HepG2 (cell line): ENCODE measurements at regions not wholly inside any gene's neighbourhood (a gene's known extent, or its start where the extent isn't known, plus 50 kb on each side); places are given as distances from the start of the nearest gene placed in this dataset.

Experiments
- ATAC-seq: fragments of 200-7000 bp; cut with Tn5 transposase; 3 replicates; pipeline ENCODE4 v1.9.1; 2020; ENCODE audit warnings: mild to moderate bottlenecking, moderate library complexity
- BruUV-seq: library from RNA; stranded (reverse); fragments of 400-500 nt; replicated peaks from 2 replicates; lab custom pipeline; 2021; lab: Mats Ljungman, UMichigan
- CTCF ChIA-PET: fragments of 300-600 bp; formaldehyde crosslinking; extraction: SDS; loops from one replicate; lab custom pipeline; 2021; ENCODE audit warnings: low total read pairs, inconsistent platforms, low intra/inter-chr PET ratio; lab: Yijun Ruan, JAX
- POLR2A ChIA-PET: fragments of 350-600 bp; sonication (Branson Sonifier 250); formaldehyde crosslinking; loops from one replicate; lab custom pipeline; 2020; ENCODE audit warnings: antibody characterized with exemption, inconsistent platforms; lab: Yijun Ruan, JAX
- DNase-seq: peaks from one replicate; pipeline ENCODE4 v3.0.0-alpha.2; 2015; ENCODE audit warnings: low spot score
- FAIRE-seq: peaks from 3 replicates; lab custom pipeline; 2011; peaks lifted over from hg19 to GRCh38; lab: Jason Lieb, UNC
- H2AFZ ChIP-seq: one replicate; pipeline ENCODE4 v1.6.1; 2011; ENCODE audit warnings: low read length, inconsistent platforms
- H3K27ac ChIP-seq: fragments of 300-600 bp; 3 replicates; pipeline ENCODE4 v1.8.0; 2011; ENCODE audit warnings: mixed run types, mild to moderate bottlenecking, mixed read lengths, low read length, inconsistent platforms; ENCODE audit not compliant: insufficient read depth; ENCODE audit errors: extremely low read length
- H3K27me3 ChIP-seq, 2 experiments: fragments of 200-600 bp in 1 of 2; 2 replicates in 1 of 2; 3 replicates in 1 of 2; pipeline versions ENCODE4 v1.6.0 to v1.8.0; 2011; ENCODE audit warnings: low read length in 2 of 2, mild to moderate bottlenecking in 2 of 2, moderate library complexity in 2 of 2, inconsistent platforms in 1 of 2; ENCODE audit not compliant: insufficient read depth in 2 of 2, control insufficient read depth in 1 of 2
- H3K36me3 ChIP-seq, 2 experiments: fragments of 200-600 bp in 1 of 2; replicated peaks in 1 of 2; 2 replicates in 1 of 2; 3 replicates in 1 of 2; pipeline versions ENCODE4 v1.5.1 to v1.8.0; 2011; ENCODE audit warnings: low read length in 2 of 2, inconsistent platforms in 1 of 2; ENCODE audit not compliant: insufficient read depth in 2 of 2, control insufficient read depth in 1 of 2
- H3K4me1 ChIP-seq: 2 replicates; pipeline ENCODE4 v1.5.1; 2012; ENCODE audit warnings: low read length, inconsistent platforms; ENCODE audit not compliant: insufficient read depth
- H3K4me2 ChIP-seq: 2 replicates; pipeline ENCODE4 v1.6.0; 2011; ENCODE audit warnings: low read depth, low read length, inconsistent platforms
- H3K4me3 ChIP-seq, 3 experiments: fragments of 200-600 bp in 1 of 3; sonication (generic), shearing (Covaris generic) in 1 of 3; replicated peaks in 1 of 3; 2 replicates each; pipeline ENCODE4 v1.5.1; 2011 to 2016; ENCODE audit warnings: low read length in 3 of 3, inconsistent platforms in 2 of 3, low read depth in 2 of 3, mild to moderate bottlenecking in 2 of 3, control low read depth in 1 of 3, mixed read lengths in 1 of 3; ENCODE audit not compliant: insufficient read depth in 1 of 3
- H3K79me2 ChIP-seq: one replicate; pipeline ENCODE4 v1.6.1; 2011; ENCODE audit warnings: low read length, inconsistent platforms; ENCODE audit not compliant: insufficient read depth
- H3K9ac ChIP-seq: 2 replicates; pipeline ENCODE4 v1.6.0; 2011; ENCODE audit warnings: mild to moderate bottlenecking, low read depth, low read length, inconsistent platforms; ENCODE audit not compliant: insufficient read depth
- H3K9me3 ChIP-seq: 2 replicates; pipeline ENCODE4 v1.5.1; 2012; ENCODE audit warnings: mild to moderate bottlenecking, low read length
- H4K20me1 ChIP-seq: 2 replicates; pipeline ENCODE4 v1.6.0; 2011; ENCODE audit warnings: inconsistent platforms, mild to moderate bottlenecking, low read length, moderate library complexity; ENCODE audit not compliant: insufficient read depth
- HMG20A ChIP-seq: IDR thresholded peaks from 2 replicates; pipeline ENCODE4 v1.6.1; 2016; ENCODE audit warnings: borderline replicate concordance
- HOXA3 ChIP-seq: sonication (generic); formaldehyde crosslinking; IDR thresholded peaks from 2 replicates; pipeline ENCODE4 v1.5.0; 2020; ENCODE audit warnings: missing genetic modification reagents
- KAT8 ChIP-seq: IDR thresholded peaks from 2 replicates; pipeline ENCODE4 v1.6.1; 2016; ENCODE audit warnings: missing genetic modification reagents, missing compliant biosample characterization
- PPARG ChIP-seq: conservative IDR thresholded peaks from 2 replicates; pipeline ENCODE4 v1.6.1; 2016; ENCODE audit warnings: missing biosample characterization, missing genetic modification reagents
- SRSF9 ChIP-seq: fragments of 200-400 bp; formaldehyde crosslinking; IDR thresholded peaks from 2 replicates; pipeline ENCODE4 v1.6.1; 2018; ENCODE audit warnings: borderline replicate concordance, mild to moderate bottlenecking, low read depth, low read length; ENCODE audit not compliant: insufficient read depth, poor library complexity, severe bottlenecking
- TBX2 ChIP-seq: sonication (generic); formaldehyde crosslinking; IDR thresholded peaks from 2 replicates; pipeline ENCODE4 v1.5.0; 2020; ENCODE audit warnings: missing genetic modification reagents, mild to moderate bottlenecking, borderline replicate concordance
- ZBTB7A ChIP-seq: sonication (generic); formaldehyde crosslinking; IDR thresholded peaks from 2 replicates; pipeline ENCODE4 v1.8.0; 2022; ENCODE audit warnings: mild to moderate bottlenecking, missing genetic modification reagents
- ZKSCAN8 ChIP-seq: IDR thresholded peaks from 2 replicates; pipeline ENCODE4 v1.6.1; 2016; ENCODE audit warnings: borderline replicate concordance, missing genetic modification reagents, missing compliant biosample characterization
- ZNF256 ChIP-seq: sonication (generic); formaldehyde crosslinking; conservative IDR thresholded peaks from 2 replicates; pipeline ENCODE4 v1.4.0; 2020; ENCODE audit warnings: missing genetic modification reagents
- ZNF30 ChIP-seq: sonication (generic); formaldehyde crosslinking; IDR thresholded peaks from 2 replicates; pipeline ENCODE4 v1.5.0; 2020; ENCODE audit warnings: mild to moderate bottlenecking, missing genetic modification reagents
- ZNF652 ChIP-seq: IDR thresholded peaks from 2 replicates; pipeline ENCODE4 v1.6.1; 2016; ENCODE audit warnings: low read depth, borderline replicate concordance
- ZNF670 ChIP-seq: sonication (generic); formaldehyde crosslinking; IDR thresholded peaks from 2 replicates; pipeline ENCODE4 v1.8.0; 2022; ENCODE audit warnings: mild to moderate bottlenecking, missing genetic modification reagents, borderline replicate concordance
- ZNF780A ChIP-seq: sonication (generic); formaldehyde crosslinking; IDR thresholded peaks from 2 replicates; pipeline ENCODE4 v1.8.0; 2022; ENCODE audit warnings: mild to moderate bottlenecking, missing genetic modification reagents, moderate library complexity
- WGBS: methylation state at CpG from one replicate; pipeline ENCODE4 v1.1.6; 2017; ENCODE audit warnings: low lambda C conversion rate; 5-methylcytosine and 5-hydroxymethylcytosine counted together
- in situ Hi-C: cut with HindIII; loops from 2 replicates; pipeline ENCODE4 v1.10.0; 2017; ENCODE audit warnings: low pct_unique_long_range_greater_than_20kb; ENCODE audit not compliant: extremely low pct_ligation_motif_present
- intact Hi-C: fragments of 100-400 bp; cut with micrococcal nuclease; formaldehyde crosslinking; loops from one replicate; pipeline ENCODE4 v1.10.0; 2022; ENCODE audit not compliant: unreplicated experiment
- TF ChIP-seq, protein P1 (sequence below): sonication (generic); formaldehyde crosslinking; IDR thresholded peaks from 2 replicates; pipeline ENCODE4 v1.4.0; 2020; ENCODE audit warnings: missing genetic modification reagents
- TF ChIP-seq, protein P2 (sequence below): IDR thresholded peaks from 2 replicates; pipeline ENCODE4 v1.6.1; 2016; ENCODE audit warnings: low read depth
- TF ChIP-seq, protein P3 (sequence below): sonication (generic); formaldehyde crosslinking; IDR thresholded peaks from 2 replicates; pipeline ENCODE4 v1.8.1; 2023; ENCODE audit warnings: missing genetic modification reagents, mild to moderate bottlenecking, borderline replicate concordance
- TF ChIP-seq, protein P4 (sequence below): sonication (generic); formaldehyde crosslinking; IDR thresholded peaks from 2 replicates; pipeline ENCODE4 v1.8.0; 2022; ENCODE audit warnings: missing genetic modification reagents, mild to moderate bottlenecking, inconsistent platforms, borderline replicate concordance

DNA sequence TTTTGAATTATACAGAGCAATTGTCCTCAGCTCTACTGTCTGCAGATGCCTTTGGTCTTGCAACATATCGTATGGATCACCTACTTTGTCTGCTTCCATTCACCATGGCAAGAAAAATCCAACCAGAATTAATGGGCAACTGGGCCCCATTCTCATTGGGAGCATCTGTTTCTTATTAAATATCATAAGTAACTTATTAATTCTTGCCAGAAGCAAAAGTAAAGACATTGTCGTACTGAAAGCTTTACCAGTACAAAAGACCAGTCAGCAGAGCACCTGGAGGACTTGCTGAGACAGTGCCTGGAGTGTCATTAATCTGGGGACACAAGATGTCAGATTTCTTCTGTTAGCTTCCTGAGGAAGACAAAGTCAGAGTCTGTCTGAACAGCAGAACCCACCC is 404.5 kb downstream of the INHBA start:
- intact Hi-C loops = no loop called here
- no TSS peak for BruUV-seq
- no peak overlapping the region for H3K4me3 ChIP-seq
- ChIA-PET CTCF (no interaction called here), POLR2A (no interaction called here)
- ATAC-seq = no peak
- no peaks in the 10 kb centered on the region for H3K36me3 ChIP-seq
- H3K4me1 ChIP-seq = no peaks in the 10 kb centered on the region
- no peaks in the 10 kb centered on the region for H3K27me3 ChIP-seq
- TF ChIP-seq ZNF780A (CRISPR knock-in tag) = no peak
- TF ChIP-seq, protein P1, sequence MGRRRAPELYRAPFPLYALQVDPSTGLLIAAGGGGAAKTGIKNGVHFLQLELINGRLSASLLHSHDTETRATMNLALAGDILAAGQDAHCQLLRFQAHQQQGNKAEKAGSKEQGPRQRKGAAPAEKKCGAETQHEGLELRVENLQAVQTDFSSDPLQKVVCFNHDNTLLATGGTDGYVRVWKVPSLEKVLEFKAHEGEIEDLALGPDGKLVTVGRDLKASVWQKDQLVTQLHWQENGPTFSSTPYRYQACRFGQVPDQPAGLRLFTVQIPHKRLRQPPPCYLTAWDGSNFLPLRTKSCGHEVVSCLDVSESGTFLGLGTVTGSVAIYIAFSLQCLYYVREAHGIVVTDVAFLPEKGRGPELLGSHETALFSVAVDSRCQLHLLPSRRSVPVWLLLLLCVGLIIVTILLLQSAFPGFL = no peak
- no peak for TF ChIP-seq ZKSCAN8
- TF ChIP-seq ZNF30 (CRISPR knock-in tag) = no peak
- no peak for TF ChIP-seq KAT8 (CRISPR knock-in tag)
- TF ChIP-seq, all 625 proteins: peak for 0
- Histone ChIP-seq H3K79me2 (no peaks in the 10 kb centered on the region), H3K27ac (no peak overlapping the region), H2AFZ (no peak overlapping the region), H3K4me2 (no peak overlapping the region), H3K9ac (no peak overlapping the region), H4K20me1 (no peaks in the 10 kb centered on the region), H3K9me3 (no peaks in the 10 kb centered on the region; the same call in 1 of the 2 replicates)
- DNase-seq = no peak
- in situ Hi-C loops = no loop called here
- FAIRE-seq = no peak
- 2% methylated on average over 2 of the region's 2 CpGs for WGBS

DNA sequence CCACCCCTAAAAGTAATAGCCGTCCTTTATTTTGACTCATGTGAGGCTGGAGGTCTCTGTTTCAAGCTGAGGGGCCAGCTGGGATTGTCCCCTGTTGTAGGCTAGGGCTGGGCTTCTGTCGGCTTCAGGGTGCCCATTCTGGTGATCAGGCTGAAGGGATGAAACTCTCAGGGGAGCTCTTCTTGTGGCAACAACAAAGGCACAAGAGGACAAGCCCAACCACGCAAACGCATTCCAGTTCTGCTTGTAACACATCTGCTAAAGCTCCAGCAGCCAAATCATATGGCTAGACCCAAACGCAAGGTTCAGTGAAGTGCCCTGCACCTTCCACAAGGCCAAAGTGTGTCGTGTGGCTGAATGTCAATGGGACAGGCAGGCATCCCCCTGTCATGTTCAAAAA is 405.7 kb downstream of the INHBA start:
- WGBS = 39% methylated on average over 3 of the region's 6 CpGs
- no peaks in the 10 kb centered on the region for H3K79me2 ChIP-seq
- no peaks in the 10 kb centered on the region for H3K4me1 ChIP-seq
- H2AFZ ChIP-seq = no peak overlapping the region
- ATAC-seq = no peak
- H3K4me2 ChIP-seq = no peak overlapping the region
- BruUV-seq = no TSS peak
- no peak overlapping the region for H3K4me3 ChIP-seq
- no peak overlapping the region for H3K9ac ChIP-seq
- H3K36me3 ChIP-seq = no peaks in the 10 kb centered on the region
- no peaks in the 10 kb centered on the region; the same call in 1 of the 2 replicates for H3K9me3 ChIP-seq
- no peak overlapping the region for H3K27ac ChIP-seq
- intact Hi-C loops (no loop called here), in situ Hi-C loops (no loop called here)
- POLR2A ChIA-PET = no interaction called here
- H4K20me1 ChIP-seq = no peaks in the 10 kb centered on the region
- FAIRE-seq = no peak
- no peaks in the 10 kb centered on the region for H3K27me3 ChIP-seq
- CTCF ChIA-PET = no interaction called here
- DNase-seq = no peak
- TF ChIP-seq ZNF670 (no peak), HOXA3 (CRISPR knock-in tag) (no peak), ZBTB7A (CRISPR knock-in tag) (no peak), SRSF9 (no peak), ZNF256 (CRISPR knock-in tag) (no peak), TBX2 (CRISPR knock-in tag) (no peak), PPARG (CRISPR knock-in tag) (no peak), ZNF652 (CRISPR knock-in tag) (no peak), HMG20A (no peak)
- TF ChIP-seq, protein P2, sequence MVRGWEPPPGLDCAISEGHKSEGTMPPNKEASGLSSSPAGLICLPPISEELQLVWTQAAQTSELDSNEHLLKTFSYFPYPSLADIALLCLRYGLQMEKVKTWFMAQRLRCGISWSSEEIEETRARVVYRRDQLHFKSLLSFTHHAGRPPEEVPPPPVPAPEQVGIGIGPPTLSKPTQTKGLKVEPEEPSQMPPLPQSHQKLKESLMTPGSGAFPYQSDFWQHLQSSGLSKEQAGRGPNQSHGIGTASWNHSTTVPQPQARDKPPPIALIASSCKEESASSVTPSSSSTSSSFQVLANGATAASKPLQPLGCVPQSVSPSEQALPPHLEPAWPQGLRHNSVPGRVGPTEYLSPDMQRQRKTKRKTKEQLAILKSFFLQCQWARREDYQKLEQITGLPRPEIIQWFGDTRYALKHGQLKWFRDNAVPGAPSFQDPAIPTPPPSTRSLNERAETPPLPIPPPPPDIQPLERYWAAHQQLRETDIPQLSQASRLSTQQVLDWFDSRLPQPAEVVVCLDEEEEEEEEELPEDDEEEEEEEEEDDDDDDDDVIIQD (CRISPR knock-in tag) = no peak
- TF ChIP-seq, protein P3, sequence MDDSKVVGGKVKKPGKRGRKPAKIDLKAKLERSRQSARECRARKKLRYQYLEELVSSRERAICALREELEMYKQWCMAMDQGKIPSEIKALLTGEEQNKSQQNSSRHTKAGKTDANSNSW (CRISPR knock-in tag) = no peak
- TF ChIP-seq, protein P4, sequence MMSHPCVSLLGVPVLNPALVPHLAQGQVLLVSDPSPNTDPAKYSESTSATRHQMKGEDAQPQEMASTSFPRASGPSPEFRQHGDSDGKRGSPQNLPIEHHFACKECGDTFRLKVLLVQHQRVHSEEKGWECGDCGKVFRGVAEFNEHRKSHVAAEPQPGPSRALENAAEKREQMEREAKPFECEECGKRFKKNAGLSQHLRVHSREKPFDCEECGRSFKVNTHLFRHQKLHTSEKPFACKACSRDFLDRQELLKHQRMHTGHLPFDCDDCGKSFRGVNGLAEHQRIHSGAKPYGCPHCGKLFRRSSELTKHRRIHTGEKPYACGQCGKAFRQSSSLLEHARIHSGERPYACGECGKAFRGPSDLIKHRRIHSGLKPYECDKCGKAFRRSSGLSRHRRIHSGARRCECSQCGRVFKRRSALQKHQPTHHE (CRISPR knock-in tag) = no peak
